OCI-LY3 (cell line): ENCODE measurements at regions not wholly inside any gene's neighbourhood (a gene's known extent, or its start where the extent isn't known, plus 50 kb on each side); places are given as distances from the start of the nearest gene placed in this dataset.

ENCODE experiments used
- H2AFZ ChIP-seq: fragments of 200-600, 300-600 bp; shearing (Covaris generic); 2 replicates; pipeline ENCODE4 v1.6.0; 2014; ENCODE audit warnings: antibody characterized with exemption, low read depth, low read length
- H3K27ac ChIP-seq: fragments of 200-600, 300-600 bp; sonication (generic); 2 replicates; pipeline ENCODE4 v1.5.1; 2014; ENCODE audit warnings: mild to moderate bottlenecking, low read length, moderate library complexity, mixed read lengths
- H3K27me3 ChIP-seq: fragments of 200-600, 300-600 bp; sonication (generic); 2 replicates; pipeline ENCODE4 v1.6.1; 2014; ENCODE audit warnings: low read depth, low read length, mixed read lengths
- H3K36me3 ChIP-seq: fragments of 200-600, 300-600 bp; sonication (generic); replicated peaks from 2 replicates; pipeline ENCODE3; 2014; ENCODE audit warnings: low read depth, low read length, mixed read lengths
- H3K4me1 ChIP-seq: fragments of 300-600, 200-600 bp; sonication (generic); 2 replicates; pipeline ENCODE4 v1.6.1; 2014; ENCODE audit warnings: low read length, mixed read lengths
- H3K4me2 ChIP-seq: fragments of 200-600, 300-600 bp; sonication (generic); 2 replicates; pipeline ENCODE4 v1.6.1; 2014; ENCODE audit warnings: low read length, mixed read lengths
- H3K4me3 ChIP-seq: fragments of 300-600, 200-600 bp; sonication (generic); 2 replicates; pipeline ENCODE4 v1.5.1; 2014; ENCODE audit warnings: antibody characterized with exemption, mild to moderate bottlenecking, low read length, moderate library complexity
- H3K79me2 ChIP-seq: fragments of 300-600, 200-600 bp; shearing (Covaris generic); 2 replicates; pipeline ENCODE4 v1.6.1; 2014; ENCODE audit warnings: mild to moderate bottlenecking, low read length, mixed read lengths
- H3K9ac ChIP-seq: fragments of 300-600, 200-600 bp; shearing (Covaris generic); 2 replicates; pipeline ENCODE4 v1.6.0; 2014; ENCODE audit warnings: mild to moderate bottlenecking, low read length, moderate library complexity
- H3K9me3 ChIP-seq: fragments of 200-600, 300-600 bp; shearing (Covaris generic); 2 replicates; pipeline ENCODE4 v1.6.1; 2014; ENCODE audit warnings: low read length, mixed read lengths; ENCODE audit not compliant: insufficient read depth
- H4K20me1 ChIP-seq: fragments of 200-600, 300-600 bp; sonication (generic); 2 replicates; pipeline ENCODE4 v1.6.1; 2016; ENCODE audit warnings: low read length, mixed read lengths; ENCODE audit not compliant: insufficient read depth
- CTCF ChIP-seq: fragments of 200-600, 300-600 bp; sonication (generic); IDR thresholded peaks from 2 replicates; pipeline ENCODE4 v1.5.1; 2014; ENCODE audit warnings: antibody characterized with exemption, low read length, low read depth
- EZH2phosphoT487 ChIP-seq: fragments of 200-600 bp; shearing (Covaris generic); IDR thresholded peaks from 2 replicates; pipeline ENCODE4 v1.6.1; 2018; ENCODE audit warnings: antibody characterized with exemption, mixed run types, low read depth

GRCh38 chr5:112012104-112012503, 255.1 kb upstream of the NREP start:
- TF ChIP-seq CTCF (no peak), EZH2phosphoT487 (no peak)
- H3K36me3 ChIP-seq, result no peaks in the 10 kb centered on the region
- H3K4me2 ChIP-seq, result no peak overlapping the region
- no peak overlapping the region for H3K4me3 ChIP-seq
- H4K20me1 ChIP-seq, result no peaks in the 10 kb centered on the region
- no peaks in the 10 kb centered on the region for H3K9me3 ChIP-seq
- H3K4me1 ChIP-seq, result peaks cover 3% of the 10 kb centered on the region; the same call in 1 of the 2 replicates
- H3K9ac ChIP-seq, result no peak overlapping the region
- no peaks in the 10 kb centered on the region for H3K27me3 ChIP-seq
- H3K27ac ChIP-seq, result no peak overlapping the region
- H3K79me2 ChIP-seq, result no peaks in the 10 kb centered on the region
- H2AFZ ChIP-seq, result no peak overlapping the region

GRCh38 chr5:112010475-112010874, 253.5 kb upstream of the NREP start:
- Histone ChIP-seq H3K9me3 (no peaks in the 10 kb centered on the region), H3K4me2 (no peak overlapping the region), H3K27ac (no peak overlapping the region), H3K36me3 (no peaks in the 10 kb centered on the region), H3K4me3 (no peak overlapping the region), H3K4me1 (peaks cover 3% of the 10 kb centered on the region), H4K20me1 (no peaks in the 10 kb centered on the region), H2AFZ (no peak overlapping the region), H3K27me3 (no peaks in the 10 kb centered on the region), H3K9ac (no peak overlapping the region), H3K79me2 (no peaks in the 10 kb centered on the region)
- TF ChIP-seq EZH2phosphoT487 (no peak), CTCF (no peak)

GRCh38 chr5:112006721-112007120, 249.7 kb upstream of the NREP start:
- Histone ChIP-seq H3K27me3 (no peaks in the 10 kb centered on the region), H3K4me1 (peaks cover 12% of the 10 kb centered on the region), H3K79me2 (no peaks in the 10 kb centered on the region), H3K9me3 (no peaks in the 10 kb centered on the region), H3K9ac (no peak overlapping the region), H3K4me3 (no peak overlapping the region), H3K36me3 (no peaks in the 10 kb centered on the region), H3K4me2 (no peak overlapping the region), H4K20me1 (no peaks in the 10 kb centered on the region), H2AFZ (no peak overlapping the region), H3K27ac (no peak overlapping the region)
- no peak for TF ChIP-seq CTCF
- TF ChIP-seq EZH2phosphoT487, result no peak

GRCh38 chr5:112005623-112005930, 248.6 kb upstream of the NREP start:
- no peaks in the 10 kb centered on the region for H3K79me2 ChIP-seq
- no peak overlapping the region for H3K4me2 ChIP-seq
- no peak overlapping the region for H2AFZ ChIP-seq
- no peak overlapping the region for H3K4me3 ChIP-seq
- no peaks in the 10 kb centered on the region for H3K27me3 ChIP-seq
- H3K4me1 ChIP-seq, result peaks cover 12% of the 10 kb centered on the region
- no peaks in the 10 kb centered on the region for H3K36me3 ChIP-seq
- no peaks in the 10 kb centered on the region for H4K20me1 ChIP-seq
- no peaks in the 10 kb centered on the region for H3K9me3 ChIP-seq
- H3K9ac ChIP-seq, result no peak overlapping the region
- H3K27ac ChIP-seq, result no peak overlapping the region
- TF ChIP-seq EZH2phosphoT487, result no peak
- no peak for TF ChIP-seq CTCF
